ENCODE measurements at regions not wholly inside any gene's neighbourhood (a gene's known extent, or its start where the extent isn't known, plus 50 kb on each side); places are given as distances from the start of the nearest gene placed in this dataset.

DNA sequence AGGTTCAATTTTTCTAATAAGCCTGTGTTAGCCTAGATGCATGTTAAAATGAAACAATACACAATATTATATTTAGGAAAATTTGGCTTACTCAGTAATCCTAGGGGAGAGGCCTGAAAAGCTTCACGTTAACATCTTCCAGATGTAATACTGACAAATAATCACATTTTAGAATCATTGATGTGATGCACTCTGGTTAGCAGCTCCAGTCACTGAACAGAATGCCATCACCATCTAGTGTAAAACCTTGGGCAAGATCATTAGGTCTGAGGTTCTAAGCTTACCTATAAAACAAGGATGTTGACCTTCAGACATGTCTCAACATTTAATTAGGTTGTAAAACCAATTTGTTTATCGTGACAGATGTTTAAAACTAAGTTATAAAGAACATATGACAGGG lies 1704.8 kb downstream of the STIM2 start:
- TF ChIP-seq, protein P1, sequence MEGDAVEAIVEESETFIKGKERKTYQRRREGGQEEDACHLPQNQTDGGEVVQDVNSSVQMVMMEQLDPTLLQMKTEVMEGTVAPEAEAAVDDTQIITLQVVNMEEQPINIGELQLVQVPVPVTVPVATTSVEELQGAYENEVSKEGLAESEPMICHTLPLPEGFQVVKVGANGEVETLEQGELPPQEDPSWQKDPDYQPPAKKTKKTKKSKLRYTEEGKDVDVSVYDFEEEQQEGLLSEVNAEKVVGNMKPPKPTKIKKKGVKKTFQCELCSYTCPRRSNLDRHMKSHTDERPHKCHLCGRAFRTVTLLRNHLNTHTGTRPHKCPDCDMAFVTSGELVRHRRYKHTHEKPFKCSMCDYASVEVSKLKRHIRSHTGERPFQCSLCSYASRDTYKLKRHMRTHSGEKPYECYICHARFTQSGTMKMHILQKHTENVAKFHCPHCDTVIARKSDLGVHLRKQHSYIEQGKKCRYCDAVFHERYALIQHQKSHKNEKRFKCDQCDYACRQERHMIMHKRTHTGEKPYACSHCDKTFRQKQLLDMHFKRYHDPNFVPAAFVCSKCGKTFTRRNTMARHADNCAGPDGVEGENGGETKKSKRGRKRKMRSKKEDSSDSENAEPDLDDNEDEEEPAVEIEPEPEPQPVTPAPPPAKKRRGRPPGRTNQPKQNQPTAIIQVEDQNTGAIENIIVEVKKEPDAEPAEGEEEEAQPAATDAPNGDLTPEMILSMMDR (IDR thresholded peaks at IDR 0.05): no peak
- TF ChIP-seq POLR2A (IDR thresholded peaks at IDR 0.05): no peak
